Upper lobe of left lung (tissue), 6 donors: ENCODE measurements at regions not wholly inside any gene's neighbourhood (a gene's known extent, or its start where the extent isn't known, plus 50 kb on each side); places are given as distances from the start of the nearest gene placed in this dataset.

ENCODE experiments used
- ATAC-seq, 2 donors: fragments of 200-7000 bp; cut with Tn5 transposase; one replicate each; pipeline ENCODE4 v1.9.1; 2022; ENCODE audit warnings: mild to moderate bottlenecking in 2 of 2, moderate library complexity in 2 of 2; ENCODE audit not compliant: low FRiP score in 2 of 2
- DNase-seq, 2 donors: peaks; one replicate each; pipeline ENCODE4 v3.0.0-alpha.2; 2019 to 2020
- H3K27ac ChIP-seq, 4 donors: fragments of 200-600 bp; sonication (generic); one replicate each; pipeline ENCODE4 v1.5.1; 2016 to 2019
- H3K27me3 ChIP-seq, 4 donors: fragments of 200-600 bp; sonication (generic); one replicate each; pipeline ENCODE4 v1.5.1; 2017 to 2019
- H3K36me3 ChIP-seq, 4 donors: fragments of 200-600 bp; sonication (generic); one replicate each; pipeline ENCODE4 v1.5.1; 2016 to 2019
- H3K4me1 ChIP-seq, 4 donors: fragments of 200-600 bp; sonication (generic); one replicate each; pipeline ENCODE4 v1.5.1; 2018 to 2019
- H3K4me3 ChIP-seq, 4 donors: fragments of 200-600 bp; sonication (generic); one replicate each; pipeline ENCODE4 v1.5.1; 2017 to 2019; ENCODE audit warnings: mild to moderate bottlenecking in 2 of 4, moderate library complexity in 1 of 4
- H3K9me3 ChIP-seq, 4 donors: fragments of 200-600 bp; sonication (generic); one replicate each; pipeline ENCODE4 v1.5.1; 2018 to 2019
- EP300 ChIP-seq, 4 donors: sonication (generic); formaldehyde crosslinking; IDR thresholded peaks; one replicate each; pipeline ENCODE4 v1.5.1; 2017; ENCODE audit warnings: antibody characterized with exemption in 4 of 4, control low read depth in 2 of 4
- POLR2A ChIP-seq, 4 donors: fragments of 450-650 bp; IDR thresholded peaks; one replicate each; pipeline ENCODE4 v1.5.1; 2016 to 2017; ENCODE audit warnings: antibody characterized with exemption in 4 of 4, mild to moderate bottlenecking in 2 of 4
- POLR2AphosphoS5 ChIP-seq, 2 donors: sonication (generic); formaldehyde crosslinking; IDR thresholded peaks; one replicate each; pipeline ENCODE4 v1.5.1; 2017; ENCODE audit warnings: antibody characterized with exemption in 2 of 2
- WGBS, 2 donors: methylation state at CpG; one replicate each; pipeline ENCODE4 v1.1.5; 2017 to 2018; 5-methylcytosine and 5-hydroxymethylcytosine counted together
- TF ChIP-seq, protein P1 (sequence below), 6 experiments: fragments of 450-650 bp in 4 of 6; fragments of 200-600 bp in 2 of 6; sonication (generic) in 2 of 6; IDR thresholded peaks; one replicate each; pipeline ENCODE4 v1.5.1; 2016 to 2019; ENCODE audit warnings: antibody characterized with exemption in 6 of 6
- donor health status: DM: no; HTN: no; CAD: no; lungs with moderate emphysema.
- donor health status: DM: no; HTN: yes; CAD: no; lungs with severe emphysema.

DNA sequence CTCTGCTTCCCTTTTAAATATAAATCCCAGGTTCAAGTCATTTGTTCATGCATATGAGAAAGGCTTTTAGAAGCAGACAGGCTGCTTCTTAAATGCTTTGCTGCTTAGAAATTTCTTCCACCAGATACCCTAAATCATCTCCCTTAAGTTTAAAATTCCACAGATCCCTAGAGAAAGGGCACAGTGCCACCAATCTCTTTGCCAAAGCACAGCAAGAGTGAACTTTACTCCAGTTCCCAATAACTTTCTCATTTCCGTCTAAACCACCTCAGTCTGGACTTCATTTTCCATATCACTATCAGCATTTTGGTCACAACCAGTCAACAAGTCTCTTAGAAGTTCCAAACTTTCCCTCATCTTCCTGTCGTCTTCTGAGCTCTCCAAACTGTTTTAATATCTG, 679.8 kb upstream of the FTMT start:
- WGBS, 2 donors = 57 to 67% methylated on average over 2 of the region's 2 CpGs
- DNase-seq = no peak
- TF ChIP-seq, protein P1, sequence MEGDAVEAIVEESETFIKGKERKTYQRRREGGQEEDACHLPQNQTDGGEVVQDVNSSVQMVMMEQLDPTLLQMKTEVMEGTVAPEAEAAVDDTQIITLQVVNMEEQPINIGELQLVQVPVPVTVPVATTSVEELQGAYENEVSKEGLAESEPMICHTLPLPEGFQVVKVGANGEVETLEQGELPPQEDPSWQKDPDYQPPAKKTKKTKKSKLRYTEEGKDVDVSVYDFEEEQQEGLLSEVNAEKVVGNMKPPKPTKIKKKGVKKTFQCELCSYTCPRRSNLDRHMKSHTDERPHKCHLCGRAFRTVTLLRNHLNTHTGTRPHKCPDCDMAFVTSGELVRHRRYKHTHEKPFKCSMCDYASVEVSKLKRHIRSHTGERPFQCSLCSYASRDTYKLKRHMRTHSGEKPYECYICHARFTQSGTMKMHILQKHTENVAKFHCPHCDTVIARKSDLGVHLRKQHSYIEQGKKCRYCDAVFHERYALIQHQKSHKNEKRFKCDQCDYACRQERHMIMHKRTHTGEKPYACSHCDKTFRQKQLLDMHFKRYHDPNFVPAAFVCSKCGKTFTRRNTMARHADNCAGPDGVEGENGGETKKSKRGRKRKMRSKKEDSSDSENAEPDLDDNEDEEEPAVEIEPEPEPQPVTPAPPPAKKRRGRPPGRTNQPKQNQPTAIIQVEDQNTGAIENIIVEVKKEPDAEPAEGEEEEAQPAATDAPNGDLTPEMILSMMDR (IDR thresholded peaks at IDR 0.05) = no peak
- TF ChIP-seq POLR2AphosphoS5 (IDR thresholded peaks at IDR 0.05) = no peak
- TF ChIP-seq POLR2A (IDR thresholded peaks at IDR 0.05) = no peak
- TF ChIP-seq EP300 (IDR thresholded peaks at IDR 0.05) = no peak
- no peak for ATAC-seq
- Histone ChIP-seq H3K36me3 (no peaks in the 10 kb centered on the region), H3K4me3 (no peak overlapping the region), H3K4me1 (no peaks in the 10 kb centered on the region), H3K9me3 (no peaks in the 10 kb centered on the region), H3K27ac (no peak overlapping the region), H3K27me3 (no peaks in the 10 kb centered on the region)

DNA sequence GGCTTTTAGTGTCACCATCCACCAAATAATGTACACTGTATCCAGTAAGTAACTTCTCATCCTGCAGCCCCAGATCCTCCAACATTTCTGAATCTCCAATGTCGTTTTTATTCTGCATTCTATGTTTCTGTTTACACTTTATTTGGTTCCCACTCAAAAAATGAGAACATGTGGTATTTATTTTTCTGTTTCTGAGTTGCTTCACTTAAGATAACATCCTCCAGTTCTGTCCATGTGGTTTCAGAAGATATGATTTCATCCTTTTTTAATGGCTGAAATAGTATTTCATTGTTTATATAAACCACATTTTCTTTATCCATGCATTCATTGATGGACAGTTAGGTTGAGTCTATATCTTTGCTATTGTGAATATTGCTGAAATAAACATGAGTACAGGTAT, 677.3 kb upstream of the FTMT start:
- Histone ChIP-seq H3K9me3 (no peaks in the 10 kb centered on the region), H3K36me3 (no peaks in the 10 kb centered on the region), H3K4me1 (no peaks in the 10 kb centered on the region), H3K4me3 (no peak overlapping the region), H3K27ac (no peak overlapping the region), H3K27me3 (no peaks in the 10 kb centered on the region)
- no peak for ATAC-seq
- 22 to 33% methylated on average over 1 of the region's 1 CpG for WGBS, 2 donors
- no peak for DNase-seq
- no peak for TF ChIP-seq POLR2A (IDR thresholded peaks at IDR 0.05)
- TF ChIP-seq, protein P1 (IDR thresholded peaks at IDR 0.05) = no peak
- TF ChIP-seq POLR2AphosphoS5 (IDR thresholded peaks at IDR 0.05) = no peak
- TF ChIP-seq EP300 (IDR thresholded peaks at IDR 0.05) = no peak

DNA sequence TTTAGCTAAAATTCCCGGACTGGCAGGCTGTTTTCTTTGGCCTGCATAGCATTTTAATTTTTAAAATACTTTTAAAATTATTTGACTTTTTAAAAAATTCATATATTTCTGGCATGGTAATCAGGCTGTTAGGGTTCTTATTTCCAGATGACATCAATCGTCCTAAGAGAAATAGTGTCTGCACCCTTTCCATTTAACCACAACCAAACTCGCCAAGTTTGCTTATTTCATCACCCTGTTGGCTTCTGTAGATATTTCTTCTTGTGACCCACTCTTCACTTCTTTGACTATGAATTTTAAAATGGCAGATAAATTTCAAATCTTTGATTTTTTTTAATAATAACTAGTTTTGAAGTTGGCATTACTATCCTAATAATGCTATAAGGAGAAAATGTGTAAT, 675.7 kb upstream of the FTMT start:
- Histone ChIP-seq H3K27ac (no peak overlapping the region), H3K4me3 (no peak overlapping the region), H3K27me3 (no peaks in the 10 kb centered on the region), H3K36me3 (no peaks in the 10 kb centered on the region), H3K9me3 (no peaks in the 10 kb centered on the region), H3K4me1 (no peaks in the 10 kb centered on the region)
- ATAC-seq = no peak
- no peak for DNase-seq
- 81 to 84% methylated on average over 3 of the region's 3 CpGs for WGBS, 2 donors
- TF ChIP-seq, protein P1 (IDR thresholded peaks at IDR 0.05) = no peak
- TF ChIP-seq POLR2A (IDR thresholded peaks at IDR 0.05) (no peak), POLR2AphosphoS5 (IDR thresholded peaks at IDR 0.05) (no peak), EP300 (IDR thresholded peaks at IDR 0.05) (no peak)

DNA sequence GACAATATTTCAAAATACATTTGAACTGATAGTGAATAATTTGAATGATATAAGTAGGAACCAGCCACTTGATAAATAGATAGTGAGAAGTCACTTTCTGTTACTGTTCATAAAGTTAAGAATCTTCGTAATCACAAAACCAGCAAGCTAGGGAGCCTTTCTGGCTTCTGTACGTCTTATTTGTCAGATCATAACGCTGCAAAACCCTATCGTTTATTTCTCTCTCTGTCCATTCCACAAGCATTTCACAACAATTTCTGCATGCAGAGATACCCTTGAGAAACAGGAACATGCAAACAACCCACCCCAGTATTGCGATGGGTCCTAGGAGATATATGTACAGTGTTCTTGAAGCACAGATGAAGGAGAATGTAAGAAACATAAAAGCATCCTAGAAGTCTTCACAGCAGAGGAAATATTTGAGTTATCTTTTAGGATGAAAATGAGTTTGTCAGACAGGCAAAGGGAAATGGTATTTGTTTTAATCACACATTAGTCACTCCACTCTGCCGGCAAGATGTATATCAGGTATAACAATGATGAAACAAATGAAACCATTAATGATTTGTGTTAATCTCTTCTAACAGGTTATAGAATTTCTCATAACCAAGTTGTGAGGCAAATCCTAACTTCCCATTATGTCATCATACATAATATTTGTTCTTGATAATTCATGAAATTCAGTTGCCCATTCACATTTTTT, 668.7 kb upstream of the FTMT start:
- ATAC-seq (no peak), DNase-seq (no peak)
- no peak overlapping the region for H3K4me3 ChIP-seq
- H3K4me1 ChIP-seq = no peaks in the 10 kb centered on the region
- H3K9me3 ChIP-seq = no peaks in the 10 kb centered on the region
- 56 to 67% methylated on average over 6 of the region's 6 CpGs for WGBS, 2 donors
- no peaks in the 10 kb centered on the region for H3K27me3 ChIP-seq
- H3K36me3 ChIP-seq = no peaks in the 10 kb centered on the region
- TF ChIP-seq POLR2AphosphoS5 (IDR thresholded peaks at IDR 0.05) (no peak), POLR2A (IDR thresholded peaks at IDR 0.05) (no peak), EP300 (IDR thresholded peaks at IDR 0.05) (no peak)
- TF ChIP-seq, protein P1 (IDR thresholded peaks at IDR 0.05) = no peak
- no peak overlapping the region for H3K27ac ChIP-seq

DNA sequence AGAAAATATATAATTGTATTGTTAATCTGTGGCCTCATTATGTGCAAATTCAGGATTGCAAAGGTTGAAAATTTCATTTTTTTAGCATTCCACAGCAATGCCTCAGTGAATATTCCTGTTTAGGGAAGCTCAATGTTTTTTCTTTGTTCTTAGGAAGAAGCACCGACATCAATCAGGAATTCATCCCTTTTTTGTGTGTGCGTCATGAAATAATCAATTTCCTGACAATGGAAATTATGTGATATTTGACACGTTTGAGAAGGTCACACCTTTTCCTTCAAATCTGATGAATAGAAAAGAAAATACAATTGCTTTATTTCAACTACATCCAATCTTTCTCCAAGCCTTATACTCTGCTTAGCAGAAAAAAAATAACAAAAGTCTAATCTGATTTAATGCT, 662.8 kb upstream of the FTMT start:
- H3K9me3 ChIP-seq = no peaks in the 10 kb centered on the region
- no peak for DNase-seq
- H3K36me3 ChIP-seq = no peaks in the 10 kb centered on the region
- no peak overlapping the region for H3K4me3 ChIP-seq
- ATAC-seq = no peak
- no peak for TF ChIP-seq POLR2AphosphoS5 (IDR thresholded peaks at IDR 0.05)
- TF ChIP-seq EP300 (IDR thresholded peaks at IDR 0.05) = no peak
- TF ChIP-seq, protein P1 (IDR thresholded peaks at IDR 0.05) = no peak
- WGBS, 2 donors = 58 to 74% methylated on average over 3 of the region's 3 CpGs
- no peak overlapping the region for H3K27ac ChIP-seq
- H3K4me1 ChIP-seq = no peaks in the 10 kb centered on the region
- no peaks in the 10 kb centered on the region for H3K27me3 ChIP-seq
